ENCODE measurements at regions not wholly inside any gene's neighbourhood (a gene's known extent, or its start where the extent isn't known, plus 50 kb on each side); places are given as distances from the start of the nearest gene placed in this dataset.

GRCh38 chr1:221100611-221101010 is 221.4 kb downstream of the HLX start:
- intact Hi-C loops (cut with DNase I; ENCODE audit: low total_unique reads) = no loop called here
- Histone ChIP-seq H3K4me3 (no peak overlapping the region), H3K9me3 (no peaks in the 10 kb centered on the region), H3K27ac (no peak overlapping the region), H3K27me3 (no peaks in the 10 kb centered on the region), H3K4me1 (peaks cover 0 to 11% (median 0%) of the 10 kb centered on the region in 4 donors), H3K36me3 (no peaks in the 10 kb centered on the region)
- TF ChIP-seq CTCF (IDR thresholded peaks at IDR 0.05) = no peak
- no peak for DNase-seq

GRCh38 chr1:221101807-221102605 is 222.8 kb downstream of the HLX start:
- peaks cover 0 to 11% (median 0%) of the 10 kb centered on the region in 4 donors for H3K4me1 ChIP-seq
- no peaks in the 10 kb centered on the region for H3K36me3 ChIP-seq
- DNase-seq = no peak
- no peak for TF ChIP-seq CTCF (IDR thresholded peaks at IDR 0.05)
- no peak overlapping the region for H3K27ac ChIP-seq
- H3K27me3 ChIP-seq = no peaks in the 10 kb centered on the region
- no peaks in the 10 kb centered on the region for H3K9me3 ChIP-seq
- intact Hi-C loops (cut with DNase I; ENCODE audit: low total_unique reads) = no loop called here
- H3K4me3 ChIP-seq = no peak overlapping the region

GRCh38 chr1:221104596-221104995 is 225.4 kb downstream of the HLX start:
- no peak for DNase-seq
- Histone ChIP-seq H3K4me3 (no peak overlapping the region), H3K9me3 (no peaks in the 10 kb centered on the region), H3K27ac (no peak overlapping the region), H3K27me3 (no peaks in the 10 kb centered on the region), H3K4me1 (peaks cover 0 to 11% (median 0%) of the 10 kb centered on the region in 4 donors), H3K36me3 (no peaks in the 10 kb centered on the region)
- intact Hi-C loops (cut with DNase I; ENCODE audit: low total_unique reads) = no loop called here
- no peak for TF ChIP-seq CTCF (IDR thresholded peaks at IDR 0.05)

- intact Hi-C loops (cut with DNase I; ENCODE audit: low total_unique reads) = no loop called here
- H3K27ac ChIP-seq = no peak overlapping the region
- H3K27me3 ChIP-seq = no peaks in the 10 kb centered on the region
- no peak overlapping the region for H3K4me3 ChIP-seq
- DNase-seq = no peak
- no peaks in the 10 kb centered on the region for H3K36me3 ChIP-seq
- no peak for TF ChIP-seq CTCF (IDR thresholded peaks at IDR 0.05)
- H3K4me1 ChIP-seq = peaks cover 0 to 3% (median 0%) of the 10 kb centered on the region in 4 donors
- H3K9me3 ChIP-seq = no peaks in the 10 kb centered on the region
Observed at GRCh38 chr1:221105578-221105977, 226.3 kb downstream of the HLX start.

DNA sequence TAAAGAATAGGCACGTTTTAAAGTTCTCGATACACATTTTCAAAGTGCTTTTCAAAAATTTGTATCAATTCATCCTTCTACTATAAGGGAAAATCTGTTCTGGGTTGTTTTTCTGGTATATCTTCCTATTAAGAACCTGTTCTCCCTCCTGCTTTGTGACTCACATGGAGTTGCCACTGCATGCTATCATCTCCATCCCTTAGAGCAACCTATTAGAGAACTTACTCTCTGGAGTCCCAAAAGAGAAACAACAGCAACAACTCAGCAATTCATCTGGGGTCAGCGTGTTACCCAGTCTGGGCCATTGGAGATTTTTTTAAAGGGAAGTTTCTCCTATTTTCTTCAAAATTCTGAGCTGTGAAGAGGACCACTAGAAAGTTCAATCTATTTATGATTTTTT is 227.4 kb downstream of the HLX start:
- TF ChIP-seq CTCF (IDR thresholded peaks at IDR 0.05) = no peak
- no peak for DNase-seq
- no peak overlapping the region for H3K27ac ChIP-seq
- no peaks in the 10 kb centered on the region for H3K27me3 ChIP-seq
- H3K4me3 ChIP-seq = no peak overlapping the region
- H3K9me3 ChIP-seq = no peaks in the 10 kb centered on the region
- H3K4me1 ChIP-seq = no peaks in the 10 kb centered on the region
- intact Hi-C loops (cut with DNase I; ENCODE audit: low total_unique reads) = no loop called here
- no peaks in the 10 kb centered on the region for H3K36me3 ChIP-seq
